ENCODE measurements at regions not wholly inside any gene's neighbourhood (a gene's known extent, or its start where the extent isn't known, plus 50 kb on each side); places are given as distances from the start of the nearest gene placed in this dataset.

GRCh38 chr5:111902436-111902835 lies 145.4 kb upstream of the NREP start:
- no peak overlapping the region for H3K4me3 ChIP-seq (replicated peaks; ENCODE audit: low read depth, low read length)
- H3K36me3 ChIP-seq (ENCODE audit: control insufficient read depth, insufficient read depth, low read length): no peaks in the 10 kb centered on the region
- H3K27me3 ChIP-seq (replicated peaks; ENCODE audit: control insufficient read depth, insufficient read depth, low read length): no peaks in the 10 kb centered on the region
- no peak for DNase-seq (ENCODE audit: extremely low read depth, insufficient read length)
- TF ChIP-seq CTCF (IDR thresholded peaks at IDR 0.05; ENCODE audit: insufficient read depth, low read length, poor library complexity, severe bottlenecking): no peak

GRCh38 chr5:111901296-111901695 lies 144.3 kb upstream of the NREP start:
- TF ChIP-seq CTCF (IDR thresholded peaks at IDR 0.05; ENCODE audit: insufficient read depth, low read length, poor library complexity, severe bottlenecking): no peak
- no peaks in the 10 kb centered on the region for H3K27me3 ChIP-seq (replicated peaks; ENCODE audit: control insufficient read depth, insufficient read depth, low read length)
- H3K4me3 ChIP-seq (replicated peaks; ENCODE audit: low read depth, low read length): no peak overlapping the region
- no peak for DNase-seq (ENCODE audit: extremely low read depth, insufficient read length)
- H3K36me3 ChIP-seq (ENCODE audit: control insufficient read depth, insufficient read depth, low read length): no peaks in the 10 kb centered on the region

- H3K36me3 ChIP-seq (ENCODE audit: control insufficient read depth, insufficient read depth, low read length): no peaks in the 10 kb centered on the region
- H3K4me3 ChIP-seq (replicated peaks; ENCODE audit: low read depth, low read length): no peak overlapping the region
- no peaks in the 10 kb centered on the region for H3K27me3 ChIP-seq (replicated peaks; ENCODE audit: control insufficient read depth, insufficient read depth, low read length)
- TF ChIP-seq CTCF (IDR thresholded peaks at IDR 0.05; ENCODE audit: insufficient read depth, low read length, poor library complexity, severe bottlenecking): no peak
- no peak for DNase-seq (ENCODE audit: extremely low read depth, insufficient read length)
These were observed 136.0 kb upstream of the NREP start for GRCh38 chr5:111892949-111893348.

- Histone ChIP-seq H3K36me3 (ENCODE audit: control insufficient read depth, insufficient read depth, low read length) (no peaks in the 10 kb centered on the region), H3K27me3 (replicated peaks; ENCODE audit: control insufficient read depth, insufficient read depth, low read length) (no peaks in the 10 kb centered on the region), H3K4me3 (replicated peaks; ENCODE audit: low read depth, low read length) (no peak overlapping the region)
- TF ChIP-seq CTCF (IDR thresholded peaks at IDR 0.05; ENCODE audit: insufficient read depth, low read length, poor library complexity, severe bottlenecking): no peak
- DNase-seq (ENCODE audit: extremely low read depth, insufficient read length): no peak
These were observed 130.7 kb upstream of the NREP start for GRCh38 chr5:111887706-111888105.

GRCh38 chr5:111869681-111870080 lies 112.7 kb upstream of the NREP start:
- H3K27me3 ChIP-seq (replicated peaks; ENCODE audit: control insufficient read depth, insufficient read depth, low read length): no peaks in the 10 kb centered on the region
- H3K4me3 ChIP-seq (replicated peaks; ENCODE audit: low read depth, low read length): no peak overlapping the region
- DNase-seq (ENCODE audit: extremely low read depth, insufficient read length): no peak
- no peaks in the 10 kb centered on the region for H3K36me3 ChIP-seq (ENCODE audit: control insufficient read depth, insufficient read depth, low read length)
- TF ChIP-seq CTCF (IDR thresholded peaks at IDR 0.05; ENCODE audit: insufficient read depth, low read length, poor library complexity, severe bottlenecking): no peak

- TF ChIP-seq CTCF (IDR thresholded peaks at IDR 0.05; ENCODE audit: insufficient read depth, low read length, poor library complexity, severe bottlenecking): no peak
- Histone ChIP-seq H3K27me3 (replicated peaks; ENCODE audit: control insufficient read depth, insufficient read depth, low read length) (no peaks in the 10 kb centered on the region; the same call in 1 of the 2 replicates), H3K36me3 (ENCODE audit: control insufficient read depth, insufficient read depth, low read length) (no peaks in the 10 kb centered on the region), H3K4me3 (replicated peaks; ENCODE audit: low read depth, low read length) (no peak overlapping the region)
- no peak for DNase-seq (ENCODE audit: extremely low read depth, insufficient read length)
These were observed 108.4 kb upstream of the NREP start for GRCh38 chr5:111865356-111865755.
